ENCODE measurements at regions not wholly inside any gene's neighbourhood (a gene's known extent, or its start where the extent isn't known, plus 50 kb on each side); places are given as distances from the start of the nearest gene placed in this dataset.

GRCh38 chr2:234288974-234289455 lies 207.9 kb downstream of the ARL4C start:
- peaks cover under 1% of the 10 kb centered on the region; the same call in 1 of the 2 replicates for H3K4me1 ChIP-seq (ENCODE audit: control insufficient read depth, insufficient read depth, low read length)
- H3K9me3 ChIP-seq (ENCODE audit: control insufficient read depth, insufficient read depth, low read length) = no peaks in the 10 kb centered on the region
- WGBS (ENCODE audit: insufficient coverage, insufficient read length) = no CpG with 5 or more reads among the region's 13 CpGs
- no peak overlapping the region for H3K4me3 ChIP-seq (ENCODE audit: low read length)
- DNase-seq (ENCODE audit: low read depth, low spot score) = peak; percentile 67
- no peaks in the 10 kb centered on the region for H3K36me3 ChIP-seq (ENCODE audit: control insufficient read depth, insufficient read depth, low read length)
- H3K27me3 ChIP-seq (ENCODE audit: control insufficient read depth, insufficient read depth, low read length) = no peaks in the 10 kb centered on the region
- H3K27ac ChIP-seq (ENCODE audit: low read length) = no peak overlapping the region

- no peaks in the 10 kb centered on the region for H3K27me3 ChIP-seq (ENCODE audit: control insufficient read depth, insufficient read depth, low read length)
- no peak for DNase-seq (ENCODE audit: low read depth, low spot score)
- no CpG with 5 or more reads among the region's 3 CpGs for WGBS (ENCODE audit: insufficient coverage, insufficient read length)
- no peaks in the 10 kb centered on the region for H3K9me3 ChIP-seq (ENCODE audit: control insufficient read depth, insufficient read depth, low read length)
- no peak overlapping the region for H3K4me3 ChIP-seq (ENCODE audit: low read length)
- H3K4me1 ChIP-seq (ENCODE audit: control insufficient read depth, insufficient read depth, low read length) = no peaks in the 10 kb centered on the region
- no peak overlapping the region for H3K27ac ChIP-seq (ENCODE audit: low read length)
- no peaks in the 10 kb centered on the region for H3K36me3 ChIP-seq (ENCODE audit: control insufficient read depth, insufficient read depth, low read length)
These were observed 209.2 kb downstream of the ARL4C start for GRCh38 chr2:234287650-234288049.

GRCh38 chr2:234286956-234287355 lies 209.9 kb downstream of the ARL4C start:
- no peak overlapping the region for H3K27ac ChIP-seq (ENCODE audit: low read length)
- no peaks in the 10 kb centered on the region for H3K4me1 ChIP-seq (ENCODE audit: control insufficient read depth, insufficient read depth, low read length)
- H3K9me3 ChIP-seq (ENCODE audit: control insufficient read depth, insufficient read depth, low read length) = no peaks in the 10 kb centered on the region

GRCh38 chr2:234286118-234286598 lies 210.7 kb downstream of the ARL4C start:
- H3K9me3 ChIP-seq (ENCODE audit: control insufficient read depth, insufficient read depth, low read length) = no peaks in the 10 kb centered on the region
- H3K4me1 ChIP-seq (ENCODE audit: control insufficient read depth, insufficient read depth, low read length) = no peaks in the 10 kb centered on the region
- no peak overlapping the region for H3K27ac ChIP-seq (ENCODE audit: low read length)
- DNase-seq (ENCODE audit: low read depth, low spot score) = no peak
- H3K4me3 ChIP-seq (ENCODE audit: low read length) = no peak overlapping the region
- H3K36me3 ChIP-seq (ENCODE audit: control insufficient read depth, insufficient read depth, low read length) = no peaks in the 10 kb centered on the region
- H3K27me3 ChIP-seq (ENCODE audit: control insufficient read depth, insufficient read depth, low read length) = no peaks in the 10 kb centered on the region
- WGBS (ENCODE audit: insufficient coverage, insufficient read length) = no CpG with 5 or more reads among the region's 8 CpGs

More at GRCh38 chr2:234286956-234287355, 209.9 kb downstream of the ARL4C start:
- Histone ChIP-seq H3K27me3 (ENCODE audit: control insufficient read depth, insufficient read depth, low read length) (no peaks in the 10 kb centered on the region), H3K36me3 (ENCODE audit: control insufficient read depth, insufficient read depth, low read length) (no peaks in the 10 kb centered on the region), H3K4me3 (ENCODE audit: low read length) (no peak overlapping the region)
- DNase-seq (ENCODE audit: low read depth, low spot score) = no peak
- WGBS (ENCODE audit: insufficient coverage, insufficient read length) = no CpG with 5 or more reads among the region's 4 CpGs

GRCh38 chr2:234285541-234285940 lies 211.3 kb downstream of the ARL4C start:
- no peaks in the 10 kb centered on the region for H3K27me3 ChIP-seq (ENCODE audit: control insufficient read depth, insufficient read depth, low read length)
- no peaks in the 10 kb centered on the region for H3K36me3 ChIP-seq (ENCODE audit: control insufficient read depth, insufficient read depth, low read length)
- H3K4me3 ChIP-seq (ENCODE audit: low read length) = no peak overlapping the region
- H3K4me1 ChIP-seq (ENCODE audit: control insufficient read depth, insufficient read depth, low read length) = no peaks in the 10 kb centered on the region
- H3K9me3 ChIP-seq (ENCODE audit: control insufficient read depth, insufficient read depth, low read length) = no peaks in the 10 kb centered on the region
- H3K27ac ChIP-seq (ENCODE audit: low read length) = no peak overlapping the region
- no CpG with 5 or more reads among the region's 1 CpG for WGBS (ENCODE audit: insufficient coverage, insufficient read length)
- DNase-seq (ENCODE audit: low read depth, low spot score) = no peak

- no peaks in the 10 kb centered on the region for H3K9me3 ChIP-seq (ENCODE audit: control insufficient read depth, insufficient read depth, low read length)
- no peaks in the 10 kb centered on the region for H3K36me3 ChIP-seq (ENCODE audit: control insufficient read depth, insufficient read depth, low read length)
- no CpG with 5 or more reads among the region's 3 CpGs for WGBS (ENCODE audit: insufficient coverage, insufficient read length)
- no peak overlapping the region for H3K27ac ChIP-seq (ENCODE audit: low read length)
- no peaks in the 10 kb centered on the region for H3K27me3 ChIP-seq (ENCODE audit: control insufficient read depth, insufficient read depth, low read length)
- no peak overlapping the region for H3K4me3 ChIP-seq (ENCODE audit: low read length)
- H3K4me1 ChIP-seq (ENCODE audit: control insufficient read depth, insufficient read depth, low read length) = no peaks in the 10 kb centered on the region
- no peak for DNase-seq (ENCODE audit: low read depth, low spot score)
These were observed 217.2 kb downstream of the ARL4C start for GRCh38 chr2:234279637-234280036.

- H3K4me3 ChIP-seq (ENCODE audit: low read length) = no peak overlapping the region
- WGBS (ENCODE audit: insufficient coverage, insufficient read length) = no CpG with 5 or more reads among the region's 7 CpGs
These were observed 218.2 kb downstream of the ARL4C start for GRCh38 chr2:234278556-234279255.

GRCh38 chr2:234275515-234275914 lies 221.4 kb downstream of the ARL4C start:
- Histone ChIP-seq H3K9me3 (ENCODE audit: control insufficient read depth, insufficient read depth, low read length) (no peaks in the 10 kb centered on the region), H3K36me3 (ENCODE audit: control insufficient read depth, insufficient read depth, low read length) (no peaks in the 10 kb centered on the region), H3K4me3 (ENCODE audit: low read length) (no peak overlapping the region), H3K27me3 (ENCODE audit: control insufficient read depth, insufficient read depth, low read length) (no peaks in the 10 kb centered on the region), H3K4me1 (ENCODE audit: control insufficient read depth, insufficient read depth, low read length) (no peaks in the 10 kb centered on the region), H3K27ac (ENCODE audit: low read length) (no peak overlapping the region)
- no CpG with 5 or more reads among the region's 2 CpGs for WGBS (ENCODE audit: insufficient coverage, insufficient read length)
- no peak for DNase-seq (ENCODE audit: low read depth, low spot score)

More at GRCh38 chr2:234278556-234279255, 218.2 kb downstream of the ARL4C start:
- H3K36me3 ChIP-seq (ENCODE audit: control insufficient read depth, insufficient read depth, low read length) = no peaks in the 10 kb centered on the region
- no peaks in the 10 kb centered on the region for H3K27me3 ChIP-seq (ENCODE audit: control insufficient read depth, insufficient read depth, low read length)
- no peaks in the 10 kb centered on the region for H3K4me1 ChIP-seq (ENCODE audit: control insufficient read depth, insufficient read depth, low read length)
- no peaks in the 10 kb centered on the region for H3K9me3 ChIP-seq (ENCODE audit: control insufficient read depth, insufficient read depth, low read length)
- no peak overlapping the region for H3K27ac ChIP-seq (ENCODE audit: low read length)
- no peak for DNase-seq (ENCODE audit: low read depth, low spot score)

- no peak for DNase-seq (ENCODE audit: low read depth, low spot score)
- Histone ChIP-seq H3K27me3 (ENCODE audit: control insufficient read depth, insufficient read depth, low read length) (no peaks in the 10 kb centered on the region), H3K9me3 (ENCODE audit: control insufficient read depth, insufficient read depth, low read length) (no peaks in the 10 kb centered on the region), H3K36me3 (ENCODE audit: control insufficient read depth, insufficient read depth, low read length) (no peaks in the 10 kb centered on the region), H3K27ac (ENCODE audit: low read length) (no peak overlapping the region), H3K4me3 (ENCODE audit: low read length) (no peak overlapping the region), H3K4me1 (ENCODE audit: control insufficient read depth, insufficient read depth, low read length) (no peaks in the 10 kb centered on the region)
- WGBS (ENCODE audit: insufficient coverage, insufficient read length) = no CpG with 5 or more reads among the region's 9 CpGs
These were observed 222.8 kb downstream of the ARL4C start for GRCh38 chr2:234273887-234274584.

GRCh38 chr2:234272069-234272850 lies 221.8 kb downstream of the SPP2 start:
- DNase-seq (ENCODE audit: low read depth, low spot score) = no peak
- Histone ChIP-seq H3K4me3 (ENCODE audit: low read length) (no peak overlapping the region), H3K36me3 (ENCODE audit: control insufficient read depth, insufficient read depth, low read length) (no peaks in the 10 kb centered on the region), H3K4me1 (ENCODE audit: control insufficient read depth, insufficient read depth, low read length) (no peaks in the 10 kb centered on the region), H3K27ac (ENCODE audit: low read length) (no peak overlapping the region), H3K27me3 (ENCODE audit: control insufficient read depth, insufficient read depth, low read length) (no peaks in the 10 kb centered on the region), H3K9me3 (ENCODE audit: control insufficient read depth, insufficient read depth, low read length) (no peaks in the 10 kb centered on the region)
- no CpG with 5 or more reads among the region's 5 CpGs for WGBS (ENCODE audit: insufficient coverage, insufficient read length)

All from iPS DF 6.9 (cell line).